LNCAP (cell line): ENCODE measurements at regions not wholly inside any gene's neighbourhood (a gene's known extent, or its start where the extent isn't known, plus 50 kb on each side); places are given as distances from the start of the nearest gene placed in this dataset.
A peak's percentile ranks its signal among the peaks of the same experiment; 100 is the strongest.

Experiments used
- CTCF ChIP-seq: fragments of 450-650 bp; IDR thresholded peaks from 2 replicates; pipeline ENCODE4 v1.5.1; 2017; ENCODE audit warnings: mild to moderate bottlenecking

- no peak for TF ChIP-seq CTCF
These were observed 122.8 kb upstream of the IPO9 start for GRCh38 chr1:201706109-201706508.

GRCh38 chr1:201707027-201707426 lies 121.9 kb upstream of the IPO9 start:
- no peak for TF ChIP-seq CTCF

- no peak for TF ChIP-seq CTCF
These were observed 121.3 kb upstream of the IPO9 start for GRCh38 chr1:201707656-201708055.

- TF ChIP-seq CTCF = no peak
These were observed 120.9 kb upstream of the IPO9 start for GRCh38 chr1:201708085-201708512.

- TF ChIP-seq CTCF = no peak
These were observed 120.3 kb upstream of the IPO9 start for GRCh38 chr1:201708691-201709090.

GRCh38 chr1:201709564-201710295 lies 119.2 kb upstream of the IPO9 start:
- peak; percentile 95 for TF ChIP-seq CTCF

GRCh38 chr1:201710632-201711597 lies 118.0 kb upstream of the IPO9 start:
- TF ChIP-seq CTCF = no peak
